Keratinocyte (primary cell): ENCODE measurements at regions not wholly inside any gene's neighbourhood (a gene's known extent, or its start where the extent isn't known, plus 50 kb on each side); places are given as distances from the start of the nearest gene placed in this dataset.

Experiments used
- DNase-seq: peaks from one replicate; pipeline ENCODE4 v3.0.0-alpha.2; 2011; ENCODE audit warnings: low read depth, missing footprints, low spot score
- FAIRE-seq: peaks from 2 replicates; lab custom pipeline; 2011; peaks lifted over from hg19 to GRCh38; lab: Jason Lieb, UNC
- H2AFZ ChIP-seq: 2 replicates; pipeline ENCODE4 v1.6.0; 2012; ENCODE audit warnings: low read length, control low read depth, inconsistent platforms; ENCODE audit not compliant: control insufficient read depth
- H3K27ac ChIP-seq: 2 replicates; pipeline ENCODE4 v1.5.1; 2011; ENCODE audit warnings: low read length; ENCODE audit not compliant: control insufficient read depth, insufficient read depth
- H3K27me3 ChIP-seq: 3 replicates; pipeline ENCODE4 v1.6.0; 2011; ENCODE audit warnings: low read length; ENCODE audit not compliant: control insufficient read depth, insufficient read depth; ENCODE audit errors: extremely low read depth
- H3K36me3 ChIP-seq, 2 experiments: 2 replicates in 1 of 2; 3 replicates in 1 of 2; pipeline ENCODE4 v1.5.1; 2011; ENCODE audit warnings: low read length in 2 of 2, mild to moderate bottlenecking in 1 of 2; ENCODE audit not compliant: control insufficient read depth in 2 of 2, insufficient read depth in 2 of 2; ENCODE audit errors: extremely low read depth in 1 of 2
- H3K4me1 ChIP-seq: 3 replicates; pipeline ENCODE4 v1.5.1; 2011; ENCODE audit warnings: low read length; ENCODE audit not compliant: control insufficient read depth, insufficient read depth; ENCODE audit errors: extremely low read depth
- H3K4me2 ChIP-seq: 3 replicates; pipeline ENCODE4 v1.6.0; 2011; ENCODE audit warnings: low read depth, low read length; ENCODE audit not compliant: control insufficient read depth, insufficient read depth; ENCODE audit errors: extremely low read depth
- H3K4me3 ChIP-seq, 3 experiments: fragments of 200-600 bp in 1 of 3; sonication (generic) in 1 of 3; 2 replicates in 2 of 3; 3 replicates in 1 of 3; pipeline ENCODE4 v1.5.1; 2011 to 2016; ENCODE audit warnings: low read length in 3 of 3, mild to moderate bottlenecking in 3 of 3, control low read depth in 2 of 3, inconsistent platforms in 1 of 3, low read depth in 1 of 3, mixed read lengths in 1 of 3, mixed run types in 1 of 3, moderate library complexity in 1 of 3; ENCODE audit not compliant: control insufficient read depth in 2 of 3, insufficient read depth in 2 of 3; ENCODE audit errors: extremely low read depth in 1 of 3
- H3K79me2 ChIP-seq: 2 replicates; pipeline ENCODE4 v1.6.0; 2012; ENCODE audit warnings: low read length; ENCODE audit not compliant: control insufficient read depth, insufficient read depth
- H3K9ac ChIP-seq: 3 replicates; pipeline ENCODE4 v1.6.0; 2011; ENCODE audit warnings: low read length; ENCODE audit not compliant: control insufficient read depth, insufficient read depth; ENCODE audit errors: extremely low read depth
- H3K9me1 ChIP-seq: 3 replicates; pipeline ENCODE4 v1.6.0; 2011; ENCODE audit warnings: low read length; ENCODE audit not compliant: control insufficient read depth, insufficient read depth; ENCODE audit errors: extremely low read depth
- H3K9me3 ChIP-seq: 2 replicates; pipeline ENCODE4 v1.5.1; 2012; ENCODE audit warnings: low read depth, low read length; ENCODE audit not compliant: control insufficient read depth
- H4K20me1 ChIP-seq: 3 replicates; pipeline ENCODE4 v1.6.0; 2011; ENCODE audit warnings: low read length; ENCODE audit not compliant: control insufficient read depth, insufficient read depth; ENCODE audit errors: extremely low read depth
- EZH2 ChIP-seq: IDR thresholded peaks from one replicate; pipeline ENCODE4 v1.6.1; 2012; ENCODE audit warnings: inconsistent platforms, mild to moderate bottlenecking, low read length, moderate library complexity
- dilution Hi-C: fragments of 300-500 bp; cut with MboI; formaldehyde crosslinking; loops from one replicate; pipeline ENCODE4 v1.7.0; 2020; ENCODE audit warnings: low sequenced_read_pairs; ENCODE audit not compliant: extremely low pct_ligation_motif_present
- TF ChIP-seq, protein P1 (sequence below), 3 experiments: IDR thresholded peaks in 1 of 3; conservative IDR thresholded peaks in 1 of 3; optimal IDR thresholded peaks in 1 of 3; 2 replicates in 2 of 3; 3 replicates in 1 of 3; pipeline versions ENCODE3 to v1.5.1; 2011; ENCODE audit warnings: low read length in 3 of 3, mild to moderate bottlenecking in 3 of 3, moderate library complexity in 2 of 3, control low read depth in 1 of 3, inconsistent platforms in 1 of 3; ENCODE audit not compliant: insufficient read depth in 2 of 3; ENCODE audit errors: extremely low read depth in 1 of 3

DNA sequence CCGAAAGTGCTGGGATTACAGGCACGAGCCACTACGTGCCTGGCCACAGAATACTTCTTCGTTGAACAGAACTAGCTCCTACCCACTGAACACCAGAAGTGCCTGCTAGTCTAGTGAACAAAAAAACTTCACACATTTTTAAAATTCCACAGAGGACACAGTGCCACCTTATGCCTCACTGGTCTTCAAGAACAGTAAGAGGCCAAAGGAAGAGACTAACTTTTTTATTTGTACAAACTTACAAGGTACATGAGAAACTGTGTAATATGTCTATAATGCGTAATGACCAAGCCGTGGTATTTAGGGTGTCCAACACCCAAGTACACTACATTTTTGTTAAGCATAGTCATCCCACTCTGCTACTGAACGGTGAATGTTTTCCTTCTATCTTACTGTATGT lies 144.4 kb upstream of the PTER start:
- H3K9me3 ChIP-seq: peaks cover 2% of the 10 kb centered on the region
- H3K79me2 ChIP-seq: no peaks in the 10 kb centered on the region
- no peak overlapping the region for H3K4me2 ChIP-seq
- no peak overlapping the region for H3K27ac ChIP-seq
- H3K27me3 ChIP-seq: no peaks in the 10 kb centered on the region
- no peak for DNase-seq
- no peak overlapping the region for H2AFZ ChIP-seq
- no peak overlapping the region for H3K9ac ChIP-seq
- no peaks in the 10 kb centered on the region for H3K36me3 ChIP-seq
- H3K4me3 ChIP-seq: no peak overlapping the region
- dilution Hi-C loops: no loop called here
- no peaks in the 10 kb centered on the region for H3K9me1 ChIP-seq
- no peaks in the 10 kb centered on the region for H4K20me1 ChIP-seq
- H3K4me1 ChIP-seq: no peaks in the 10 kb centered on the region
- no peak for FAIRE-seq
- TF ChIP-seq, protein P1, sequence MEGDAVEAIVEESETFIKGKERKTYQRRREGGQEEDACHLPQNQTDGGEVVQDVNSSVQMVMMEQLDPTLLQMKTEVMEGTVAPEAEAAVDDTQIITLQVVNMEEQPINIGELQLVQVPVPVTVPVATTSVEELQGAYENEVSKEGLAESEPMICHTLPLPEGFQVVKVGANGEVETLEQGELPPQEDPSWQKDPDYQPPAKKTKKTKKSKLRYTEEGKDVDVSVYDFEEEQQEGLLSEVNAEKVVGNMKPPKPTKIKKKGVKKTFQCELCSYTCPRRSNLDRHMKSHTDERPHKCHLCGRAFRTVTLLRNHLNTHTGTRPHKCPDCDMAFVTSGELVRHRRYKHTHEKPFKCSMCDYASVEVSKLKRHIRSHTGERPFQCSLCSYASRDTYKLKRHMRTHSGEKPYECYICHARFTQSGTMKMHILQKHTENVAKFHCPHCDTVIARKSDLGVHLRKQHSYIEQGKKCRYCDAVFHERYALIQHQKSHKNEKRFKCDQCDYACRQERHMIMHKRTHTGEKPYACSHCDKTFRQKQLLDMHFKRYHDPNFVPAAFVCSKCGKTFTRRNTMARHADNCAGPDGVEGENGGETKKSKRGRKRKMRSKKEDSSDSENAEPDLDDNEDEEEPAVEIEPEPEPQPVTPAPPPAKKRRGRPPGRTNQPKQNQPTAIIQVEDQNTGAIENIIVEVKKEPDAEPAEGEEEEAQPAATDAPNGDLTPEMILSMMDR (optimal IDR thresholded peaks at IDR 0.05 in 1 of 3, IDR thresholded peaks at IDR 0.05 in 1 of 3, conservative IDR thresholded peaks at IDR 0.05 in 1 of 3; ENCODE audit: extremely low read depth in 1 of 3, insufficient read depth in 2 of 3, low read length in 3 of 3): no peak
- no peak for TF ChIP-seq EZH2

GRCh38 chr10:16297069-16297468 lies 139.7 kb upstream of the PTER start:
- H3K9me1 ChIP-seq: no peaks in the 10 kb centered on the region
- no peak overlapping the region for H2AFZ ChIP-seq
- no peaks in the 10 kb centered on the region for H3K27me3 ChIP-seq
- H3K27ac ChIP-seq: no peak overlapping the region
- H3K36me3 ChIP-seq: no peaks in the 10 kb centered on the region
- no peak for DNase-seq
- no peak for FAIRE-seq
- no peak for TF ChIP-seq EZH2
- TF ChIP-seq, protein P1 (optimal IDR thresholded peaks at IDR 0.05 in 1 of 3, IDR thresholded peaks at IDR 0.05 in 1 of 3, conservative IDR thresholded peaks at IDR 0.05 in 1 of 3; ENCODE audit: extremely low read depth in 1 of 3, insufficient read depth in 2 of 3, low read length in 3 of 3): no peak
- H3K4me3 ChIP-seq: no peak overlapping the region
- no peak overlapping the region for H3K4me2 ChIP-seq
- H3K79me2 ChIP-seq: no peaks in the 10 kb centered on the region
- H3K9ac ChIP-seq: no peak overlapping the region
- H4K20me1 ChIP-seq: no peaks in the 10 kb centered on the region
- no peaks in the 10 kb centered on the region for H3K9me3 ChIP-seq
- H3K4me1 ChIP-seq: no peaks in the 10 kb centered on the region
- dilution Hi-C loops: no loop called here
